GM19043 (cell line): ENCODE measurements at regions not wholly inside any gene's neighbourhood (a gene's known extent, or its start where the extent isn't known, plus 50 kb on each side); places are given as distances from the start of the nearest gene placed in this dataset.

Experiments used
- ATAC-seq: cut with Tn5 transposase; IDR thresholded peaks from one replicate; pipeline ENCODE4 v1.9.1; 2021; ENCODE audit warnings: low read depth; ENCODE audit not compliant: unreplicated experiment

- no peak for ATAC-seq
These were observed 155.7 kb upstream of the CDYL start for GRCh38 chr6:4620284-4621151.

DNA sequence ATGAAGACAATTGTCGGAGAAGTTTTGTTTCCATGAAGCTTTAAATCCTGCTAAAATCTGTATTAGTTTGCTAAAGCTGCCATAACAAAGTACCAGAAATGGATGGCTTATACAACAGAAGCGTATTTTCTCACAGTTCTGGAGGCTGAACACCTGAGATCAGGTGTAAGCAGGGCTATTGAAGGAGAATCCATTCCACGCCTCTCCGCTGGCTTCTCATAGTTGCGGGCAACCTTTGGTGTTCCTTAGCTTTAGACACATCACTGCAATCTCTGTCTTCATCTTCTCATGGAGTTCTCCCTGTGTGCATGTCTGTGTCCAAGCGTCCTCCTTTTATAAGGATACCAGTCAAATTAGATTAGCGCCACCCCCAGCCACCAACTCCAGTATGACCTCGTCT lies 159.9 kb upstream of the CDYL start:
- ATAC-seq: no peak

DNA sequence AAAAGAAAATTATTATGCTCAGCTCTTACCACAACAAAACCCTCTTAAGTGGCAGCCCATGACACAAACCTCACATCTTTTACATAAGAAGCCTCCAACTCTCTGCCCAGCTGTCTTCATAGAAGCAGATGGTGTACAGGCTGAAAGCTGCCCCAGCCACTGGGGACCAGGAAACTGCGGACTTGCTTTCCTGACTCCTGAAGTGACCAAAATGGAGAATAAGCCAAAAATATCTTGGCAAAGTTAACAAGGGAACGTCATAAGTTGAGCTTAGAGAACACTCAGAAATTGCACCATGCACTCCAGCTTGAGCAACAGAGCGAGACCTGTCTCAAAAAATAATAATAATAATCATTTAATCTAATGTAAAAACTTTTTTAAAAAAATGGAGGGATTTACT lies 160.3 kb upstream of the CDYL start:
- ATAC-seq: no peak

DNA sequence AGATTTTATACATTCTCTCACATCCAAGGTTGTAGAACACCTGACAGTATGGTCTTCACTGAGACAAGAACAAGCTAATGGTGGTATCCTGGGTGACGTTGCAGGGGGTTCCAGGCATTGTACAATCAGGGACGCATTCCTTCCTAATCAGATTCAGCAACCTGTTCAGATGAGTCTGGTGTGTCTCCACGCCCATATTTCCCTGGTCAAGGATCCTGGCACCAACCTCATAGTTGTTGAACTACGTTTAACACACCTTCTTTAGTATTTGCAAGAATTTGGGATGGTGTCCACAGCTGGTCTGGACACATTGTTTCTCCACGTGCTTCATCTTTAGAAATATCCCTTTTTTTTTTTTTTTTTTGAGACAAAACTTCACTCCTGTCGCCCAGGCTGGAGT lies 161.0 kb upstream of the CDYL start:
- ATAC-seq: no peak

- no peak for ATAC-seq
These were observed 161.6 kb upstream of the CDYL start for GRCh38 chr6:4614637-4615036.

DNA sequence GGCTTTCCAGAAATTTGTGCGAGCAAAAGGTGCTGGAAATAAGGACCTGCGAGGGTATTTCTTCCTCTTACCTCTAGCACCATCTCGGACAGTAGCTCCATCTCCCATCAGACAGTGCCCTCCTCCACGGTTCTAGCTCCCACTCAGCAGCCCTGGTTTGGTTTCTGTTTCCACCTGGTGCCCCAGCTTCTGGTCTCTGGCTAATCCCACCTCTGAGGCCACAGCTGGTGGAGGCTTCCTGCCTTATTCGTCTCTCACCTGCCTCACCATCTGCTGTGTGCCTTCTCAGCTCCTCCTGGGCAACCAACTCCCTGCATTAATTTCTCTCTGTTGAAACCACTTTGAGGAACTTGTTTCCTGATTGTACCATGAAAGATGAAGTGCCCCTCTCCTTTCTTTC lies 162.4 kb upstream of the CDYL start:
- no peak for ATAC-seq

DNA sequence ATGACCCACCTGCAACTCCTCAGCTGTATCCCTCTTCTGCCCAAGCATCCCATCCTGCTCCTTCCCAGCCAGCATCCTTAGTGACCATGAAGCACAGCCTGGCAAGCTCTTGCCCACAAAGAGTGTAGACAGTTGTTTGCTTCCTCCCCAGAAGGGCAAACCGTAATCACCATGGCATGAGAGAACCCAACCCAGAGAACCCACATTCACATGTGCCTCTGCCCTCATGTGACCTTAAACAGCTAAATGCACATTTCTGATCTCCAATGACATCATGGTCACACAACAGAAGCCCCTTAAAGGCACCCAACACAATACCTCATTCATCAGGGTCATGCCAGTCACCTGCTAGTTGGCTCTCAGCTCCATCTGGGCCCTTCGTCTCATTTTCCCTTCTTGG lies 162.8 kb upstream of the CDYL start:
- no peak for ATAC-seq

GRCh38 chr6:4612636-4613171 lies 163.5 kb upstream of the CDYL start:
- ATAC-seq: no peak

- ATAC-seq: no peak
These were observed 164.6 kb upstream of the CDYL start for GRCh38 chr6:4611429-4612129.

- no peak for ATAC-seq
These were observed 165.9 kb upstream of the CDYL start for GRCh38 chr6:4610256-4610655.

DNA sequence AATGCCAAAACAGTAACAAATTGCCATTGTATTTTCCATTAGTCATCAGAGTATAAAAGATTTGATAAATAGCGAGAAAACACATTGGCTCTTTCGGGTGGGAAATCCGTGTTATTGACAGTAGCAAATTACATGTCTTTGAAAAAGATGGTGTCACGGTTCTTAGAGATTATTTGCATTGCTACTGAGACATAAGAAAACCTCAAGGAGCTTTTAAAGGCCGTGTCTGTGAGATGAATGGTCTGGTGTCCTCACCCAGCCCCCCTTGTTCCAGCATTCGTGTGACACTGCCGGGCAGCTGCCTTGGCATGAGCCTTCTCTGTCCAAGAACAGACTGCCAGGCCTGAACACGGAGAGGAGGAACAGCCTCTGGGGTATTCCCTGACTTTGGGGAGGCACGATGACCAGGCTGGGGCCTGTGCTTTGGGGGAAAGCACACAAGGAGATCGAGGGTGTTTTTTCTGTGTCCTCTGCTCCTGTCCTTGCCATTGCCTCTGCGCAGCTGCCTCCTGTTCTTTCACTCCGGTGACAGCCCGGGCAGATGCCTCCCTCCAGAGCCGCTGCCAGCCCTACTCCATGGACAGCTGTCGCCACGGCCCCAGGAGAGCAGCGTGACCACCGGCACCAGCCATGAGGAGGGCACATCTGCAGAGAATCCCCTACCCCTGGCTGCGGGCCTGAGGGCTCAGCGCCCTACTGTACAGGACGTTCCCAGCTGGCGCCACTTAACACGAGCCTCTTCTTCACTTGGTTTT lies 167.7 kb upstream of the CDYL start:
- ATAC-seq: no peak

DNA sequence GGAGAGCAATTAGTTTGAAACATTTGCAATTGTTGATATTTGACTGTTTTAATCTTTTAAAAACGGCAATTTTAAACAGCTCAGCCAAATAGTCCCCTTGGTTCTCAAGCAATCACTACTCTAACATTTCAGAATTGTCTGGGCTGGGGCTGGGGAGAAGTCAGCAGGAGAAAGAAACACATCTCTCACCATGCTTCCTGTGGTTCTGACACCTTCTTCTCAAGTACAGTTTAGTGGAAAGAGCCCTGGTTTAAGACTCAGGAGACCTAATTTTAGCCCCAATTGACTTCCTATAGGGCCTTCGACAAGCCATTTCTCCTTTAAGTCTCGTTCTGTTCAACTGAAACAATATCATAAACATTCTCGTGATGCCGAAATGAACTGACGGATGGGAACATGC lies 168.4 kb upstream of the CDYL start:
- no peak for ATAC-seq

GRCh38 chr6:4606821-4607704 lies 169.1 kb upstream of the CDYL start:
- no peak for ATAC-seq

DNA sequence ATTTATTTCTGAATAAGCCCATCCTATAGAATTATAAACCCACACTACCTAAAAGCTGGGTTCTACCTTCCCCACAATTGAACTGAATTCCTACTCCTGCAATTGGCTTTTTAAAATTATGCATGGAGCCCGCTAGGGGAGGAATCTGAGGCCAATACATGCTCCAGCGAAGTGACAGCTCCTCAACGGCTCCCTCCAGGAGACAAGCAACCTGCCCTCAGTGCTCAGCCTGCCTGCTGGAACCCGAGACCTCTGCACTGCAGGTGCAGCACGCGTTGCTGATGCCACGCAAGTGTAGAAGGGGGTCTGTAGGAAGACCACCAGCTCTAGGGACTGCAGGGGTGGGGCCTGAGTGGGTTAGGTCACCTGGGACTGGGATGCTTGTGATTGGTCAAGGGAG lies 170.2 kb upstream of the CDYL start:
- no peak for ATAC-seq

GRCh38 chr6:4603856-4604369 lies 172.3 kb upstream of the CDYL start:
- ATAC-seq: no peak

DNA sequence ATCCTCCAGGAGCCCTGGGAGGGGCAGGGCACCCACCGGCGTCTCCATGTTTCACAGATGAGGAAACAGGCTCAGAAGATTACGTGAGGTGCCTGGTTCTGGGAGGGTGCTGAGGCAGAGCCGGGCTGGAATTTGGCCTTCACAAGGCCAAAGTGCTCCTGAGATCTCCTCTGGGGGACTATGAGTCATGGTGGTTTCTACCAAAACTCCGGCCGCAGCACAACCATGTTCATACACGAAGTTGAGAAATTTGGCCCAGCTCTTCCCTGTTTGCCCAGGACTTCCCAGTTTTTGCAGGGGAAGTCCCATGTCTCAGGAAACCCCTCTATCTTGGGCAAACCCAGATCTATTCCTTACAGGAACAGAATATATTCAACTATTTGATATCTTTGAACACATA lies 172.9 kb upstream of the CDYL start:
- ATAC-seq: no peak

GRCh38 chr6:4599924-4600323 lies 176.3 kb upstream of the CDYL start:
- ATAC-seq: no peak

GRCh38 chr6:4598384-4598995 lies 177.7 kb upstream of the CDYL start:
- ATAC-seq: no peak

GRCh38 chr6:4593951-4594350 lies 182.3 kb upstream of the CDYL start:
- no peak for ATAC-seq

- ATAC-seq: no peak
These were observed 184.2 kb upstream of the CDYL start for GRCh38 chr6:4592026-4592425.
